H1 (cell line): ENCODE measurements at regions not wholly inside any gene's neighbourhood (a gene's known extent, or its start where the extent isn't known, plus 50 kb on each side); places are given as distances from the start of the nearest gene placed in this dataset.

Experiments used
- CTCF ChIA-PET: fragments of 300-600 bp; sonication (Branson Sonifier 250); formaldehyde crosslinking; loops from one replicate; lab custom pipeline; 2021; ENCODE audit not compliant: partially characterized antibody; lab: Charles Lee
- POLR2A ChIA-PET: fragments of 300-600 bp; sonication (Branson Sonifier 250); formaldehyde crosslinking; loops from one replicate; lab custom pipeline; 2021; ENCODE audit warnings: inconsistent platforms; ENCODE audit not compliant: partially characterized antibody; lab: Charles Lee
- DNase-seq, 2 experiments: peaks; one replicate each; pipeline versions ENCODE4 v3.0.0 to v3.0.0-alpha.2; 2010 to 2022; ENCODE audit warnings: low spot score in 2 of 2, low read depth in 1 of 2, mixed read lengths in 1 of 2
- FAIRE-seq: peaks from 2 replicates; lab custom pipeline; 2011; peaks lifted over from hg19 to GRCh38; lab: Jason Lieb, UNC
- H2AFZ ChIP-seq: 2 replicates; pipeline ENCODE4 v1.8.1; 2012; ENCODE audit warnings: low read length, inconsistent platforms
- H2AK5ac ChIP-seq: 2 replicates; pipeline ENCODE4 v1.6.1; 2013; ENCODE audit warnings: low read depth, low read length
- H2BK120ac ChIP-seq: replicated peaks from 2 replicates; pipeline ENCODE3; 2013; ENCODE audit warnings: low read depth, low read length, inconsistent platforms
- H2BK12ac ChIP-seq: 2 replicates; pipeline ENCODE4 v1.6.1; 2013; ENCODE audit warnings: low read depth, low read length
- H2BK15ac ChIP-seq: 2 replicates; pipeline ENCODE4 v1.6.1; 2013; ENCODE audit warnings: low read length
- H2BK20ac ChIP-seq: 2 replicates; pipeline ENCODE4 v1.6.1; 2013; ENCODE audit warnings: low read length
- H2BK5ac ChIP-seq: 2 replicates; pipeline ENCODE4 v1.6.1; 2013; ENCODE audit warnings: low read depth, low read length
- H3K14ac ChIP-seq: 2 replicates; pipeline ENCODE4 v1.6.1; 2013; ENCODE audit warnings: inconsistent platforms; ENCODE audit not compliant: insufficient read length
- H3K18ac ChIP-seq: 2 replicates; pipeline ENCODE4 v1.6.1; 2013; ENCODE audit warnings: low read length; ENCODE audit errors: extremely low read depth
- H3K23ac ChIP-seq: 2 replicates; pipeline ENCODE4 v1.6.1; 2013; ENCODE audit warnings: inconsistent platforms; ENCODE audit not compliant: insufficient read length
- H3K23me2 ChIP-seq: 2 replicates; pipeline ENCODE4 v1.6.1; 2013; ENCODE audit warnings: low read depth, low read length
- H3K27ac ChIP-seq: 2 replicates; pipeline ENCODE4 v1.6.1; 2011; ENCODE audit warnings: low read depth, low read length, inconsistent platforms
- H3K27me3 ChIP-seq, 4 experiments: replicated peaks in 1 of 4; 1 replicate in 1 of 4; 2 replicates in 3 of 4; pipeline versions ENCODE4 v1.6.1 to v1.8.1; 2011 to 2013; ENCODE audit warnings: low read length in 3 of 4, mild to moderate bottlenecking in 3 of 4, inconsistent platforms in 2 of 4, mixed read lengths in 2 of 4, moderate library complexity in 1 of 4; ENCODE audit not compliant: control insufficient read depth in 3 of 4, insufficient read depth in 3 of 4; ENCODE audit errors: extremely low read depth in 1 of 4
- H3K36me3 ChIP-seq, 4 experiments: 2 replicates each; pipeline versions ENCODE4 v1.6.1 to v1.8.1; 2011 to 2013; ENCODE audit warnings: mild to moderate bottlenecking in 4 of 4, low read length in 3 of 4, moderate library complexity in 2 of 4, control low read depth in 1 of 4, inconsistent platforms in 1 of 4; ENCODE audit not compliant: insufficient read depth in 4 of 4, control insufficient read depth in 2 of 4
- H3K4ac ChIP-seq: replicated peaks from 2 replicates; pipeline ENCODE3; 2013; ENCODE audit warnings: low read length, low read depth, mixed read lengths, inconsistent platforms; ENCODE audit not compliant: insufficient read length
- H3K4me1 ChIP-seq, 4 experiments: replicated peaks in 1 of 4; 1 replicate in 1 of 4; 2 replicates in 3 of 4; pipeline versions ENCODE4 v1.6.1 to v1.8.1; 2011 to 2013; ENCODE audit warnings: low read length in 3 of 4, inconsistent platforms in 2 of 4, mixed read lengths in 1 of 4; ENCODE audit not compliant: insufficient read depth in 4 of 4, control insufficient read depth in 3 of 4
- H3K4me2 ChIP-seq, 2 experiments: 2 replicates each; pipeline versions ENCODE4 v1.6.1 to v1.8.1; 2011 to 2013; ENCODE audit warnings: low read depth in 2 of 2, low read length in 2 of 2, control low read depth in 1 of 2, inconsistent platforms in 1 of 2, mild to moderate bottlenecking in 1 of 2; ENCODE audit not compliant: insufficient read depth in 1 of 2
- H3K4me3 ChIP-seq, 4 experiments: fragments of 200-600, 300-600 bp in 1 of 4; sonication (generic), shearing (Covaris generic), sonication (Bioruptor Twin) in 1 of 4; 2 replicates each; pipeline versions ENCODE4 v1.5.1 to v1.8.1; 2011 to 2016; ENCODE audit warnings: low read length in 4 of 4, low read depth in 3 of 4, control low read depth in 2 of 4, inconsistent platforms in 2 of 4, mild to moderate bottlenecking in 2 of 4, mixed read lengths in 1 of 4, moderate library complexity in 1 of 4; ENCODE audit not compliant: insufficient read depth in 2 of 4; ENCODE audit errors: extremely low read depth in 1 of 4
- H3K56ac ChIP-seq: replicated peaks from 2 replicates; pipeline ENCODE3; 2013; ENCODE audit warnings: low read depth, mild to moderate bottlenecking, mixed read lengths, low read length, inconsistent platforms; ENCODE audit not compliant: insufficient read length
- H3K79me1 ChIP-seq: 2 replicates; pipeline ENCODE4 v1.6.1; 2013; ENCODE audit warnings: low read depth, low read length, control low read depth
- H3K79me2 ChIP-seq, 2 experiments: 2 replicates each; pipeline versions ENCODE4 v1.6.1 to v1.8.1; 2012 to 2013; ENCODE audit warnings: low read length in 2 of 2, mild to moderate bottlenecking in 2 of 2, inconsistent platforms in 1 of 2; ENCODE audit not compliant: insufficient read depth in 2 of 2, control insufficient read depth in 1 of 2
- H3K9ac ChIP-seq, 4 experiments: replicated peaks in 1 of 4; 1 replicate in 1 of 4; 2 replicates in 3 of 4; pipeline versions ENCODE4 v1.6.1 to v1.8.1; 2011 to 2013; ENCODE audit warnings: low read depth in 3 of 4, low read length in 3 of 4, control low read depth in 2 of 4, mild to moderate bottlenecking in 2 of 4, moderate library complexity in 2 of 4, inconsistent platforms in 1 of 4; ENCODE audit errors: extremely low read depth in 1 of 4
- H3K9me3 ChIP-seq, 2 experiments: 2 replicates each; pipeline versions ENCODE4 v1.6.1 to v1.8.1; 2012 to 2013; ENCODE audit warnings: mild to moderate bottlenecking in 2 of 2, moderate library complexity in 2 of 2, control low read depth in 1 of 2, inconsistent platforms in 1 of 2, low read depth in 1 of 2, low read length in 1 of 2, mixed read lengths in 1 of 2; ENCODE audit not compliant: insufficient read depth in 2 of 2
- H4K20me1 ChIP-seq, 2 experiments: replicated peaks in 1 of 2; 2 replicates each; pipeline versions ENCODE3 to v1.8.1; 2011 to 2013; ENCODE audit warnings: inconsistent platforms in 2 of 2, low read length in 2 of 2, mild to moderate bottlenecking in 1 of 2; ENCODE audit not compliant: insufficient read depth in 2 of 2, control insufficient read depth in 1 of 2
- H4K5ac ChIP-seq: 2 replicates; pipeline ENCODE4 v1.6.1; 2013; ENCODE audit warnings: low read length, low read depth, mixed read lengths, inconsistent platforms; ENCODE audit not compliant: insufficient read length
- H4K8ac ChIP-seq: 2 replicates; pipeline ENCODE4 v1.8.0; 2013; ENCODE audit warnings: mild to moderate bottlenecking, moderate library complexity, low read length, inconsistent platforms; ENCODE audit not compliant: insufficient read depth; ENCODE audit errors: extremely low read depth
- H4K91ac ChIP-seq: replicated peaks from 2 replicates; pipeline ENCODE3; 2013; ENCODE audit warnings: low read length, mixed read lengths, inconsistent platforms; ENCODE audit not compliant: insufficient read length
- WGBS, 2 experiments: shearing (Covaris generic) in 1 of 2; methylation state at CpG; one replicate each; pipeline versions ENCODE4 v1.1.6 to v1.1.7; 2013 to 2015; ENCODE audit warnings: low lambda C conversion rate in 2 of 2, mixed read lengths in 2 of 2, inconsistent platforms in 1 of 2, low coverage in 1 of 2, missing lambda C conversion rate in 1 of 2; ENCODE audit not compliant: insufficient replicate concordance in 2 of 2, insufficient coverage in 1 of 2, insufficient read length in 1 of 2; ENCODE audit errors: extremely low coverage in 1 of 2, missing lambda C conversion rate in 1 of 2; 5-methylcytosine and 5-hydroxymethylcytosine counted together

DNA sequence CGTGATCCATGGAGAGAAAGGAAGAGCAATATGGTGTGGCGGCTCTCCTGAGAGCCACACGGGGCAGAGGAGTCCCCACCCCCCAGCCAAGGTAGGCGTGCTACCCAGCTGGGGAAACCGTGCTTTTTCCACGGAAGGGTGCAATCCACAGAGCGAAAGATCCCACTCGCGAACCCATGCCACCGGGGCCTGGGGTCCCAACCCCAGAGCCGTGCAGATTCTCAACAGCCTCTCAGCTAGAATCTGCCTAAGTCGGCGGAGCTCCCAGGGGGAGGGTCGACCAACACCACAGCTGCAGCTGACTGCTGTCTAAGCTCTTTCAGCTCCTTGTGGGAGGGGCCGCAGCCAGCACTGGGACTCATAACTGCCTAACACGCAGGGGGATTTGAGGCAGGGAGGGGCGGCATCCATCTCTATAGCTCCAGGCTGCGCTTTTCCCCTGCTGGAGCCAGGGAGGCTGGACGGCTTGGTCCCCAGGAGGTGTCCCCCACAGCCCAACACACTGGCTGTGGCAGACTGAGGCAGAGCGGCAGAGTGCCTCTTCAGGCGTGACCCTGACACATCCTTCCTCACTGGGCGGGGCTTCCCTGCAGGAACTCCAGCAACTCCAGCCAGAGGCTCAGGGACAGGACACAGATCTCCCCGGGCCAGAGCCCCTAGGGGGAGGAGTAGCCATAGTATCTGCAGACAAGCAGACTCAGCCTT is 107.6 kb upstream of the ZBTB20 start:
- H3K79me2 ChIP-seq = no peaks in the 10 kb centered on the region
- H3K27ac ChIP-seq = no peak overlapping the region
- H3K4me1 ChIP-seq = no peaks in the 10 kb centered on the region; a peak in 1 of 7 replicates
- H3K23me2 ChIP-seq = no peaks in the 10 kb centered on the region
- H3K4me3 ChIP-seq = no peak overlapping the region
- H3K18ac ChIP-seq = no peak overlapping the region
- no peak overlapping the region for H3K4me2 ChIP-seq
- H4K91ac ChIP-seq = no peak overlapping the region
- no peak overlapping the region for H3K56ac ChIP-seq
- H3K27me3 ChIP-seq = no peaks in the 10 kb centered on the region
- H3K9ac ChIP-seq = no peak overlapping the region
- H3K14ac ChIP-seq = no peak overlapping the region
- FAIRE-seq (no peak), DNase-seq (no peak)
- H4K20me1 ChIP-seq = no peaks in the 10 kb centered on the region
- 91% methylated on average over 22 of the region's 23 CpGs; no CpG with 5 or more reads in 1 of the 2 experiments for WGBS, 2 experiments
- ChIA-PET CTCF (no interaction called here), POLR2A (interaction anchor here (0.6 kb wide), 1 partner anchor 1179 kb away, joined by 3 read pairs; no protein-coding TSS in a partner anchor)
- no peak overlapping the region for H4K5ac ChIP-seq
- H2AFZ ChIP-seq = no peak overlapping the region
- H2BK5ac ChIP-seq = no peak overlapping the region
- no peak overlapping the region for H4K8ac ChIP-seq
- no peak overlapping the region for H3K4ac ChIP-seq
- H2AK5ac ChIP-seq = no peak overlapping the region
- H2BK12ac ChIP-seq = no peak overlapping the region
- no peaks in the 10 kb centered on the region; a peak in 1 of 4 replicates for H3K9me3 ChIP-seq
- H2BK15ac ChIP-seq = no peak overlapping the region
- no peaks in the 10 kb centered on the region for H3K36me3 ChIP-seq
- H2BK20ac ChIP-seq = no peak overlapping the region
- no peak overlapping the region for H2BK120ac ChIP-seq
- no peak overlapping the region for H3K23ac ChIP-seq
- no peaks in the 10 kb centered on the region for H3K79me1 ChIP-seq
